ENCODE measurements at regions not wholly inside any gene's neighbourhood (a gene's known extent, or its start where the extent isn't known, plus 50 kb on each side); places are given as distances from the start of the nearest gene placed in this dataset.

GRCh38 chr1:244273262-244273844 is 178.4 kb downstream of the ADSS2 start:
- Mint-ChIP-seq H3K27ac (peak overlapping the region; percentile 38 to 85 (median 78)), H3K9me3 (peaks cover 7 to 16% (median 8%) of the 10 kb centered on the region in 7 donors), H3K4me3 (peak overlapping the region in 1 of 2 donors; percentile 15), H3K27me3 (ENCODE audit: low read depth in 3 of 3) (peaks cover 2 to 3% (median 2%) of the 10 kb centered on the region in 3 donors), H3K4me1 (peaks cover 36% of the 10 kb centered on the region), H3K36me3 (peaks cover 3 to 11% of the 10 kb centered on the region in 2 donors)
- intact Hi-C loops (cut with micrococcal nuclease), result loop anchor here (5.0 to 10.0 kb wide), 2 partner anchors 219 to 226 kb away; partner anchors contain the start of gene ZBTB18 (in 1 of the 2)
- TF ChIP-seq CTCF (IDR thresholded peaks at IDR 0.05), result peak; percentile 39
- Histone ChIP-seq H3K27ac (ENCODE audit: low read depth in 1 of 2, low read length in 2 of 2) (peak overlapping the region in 1 of 2 donors; percentile 80), H3K36me3 (replicated peaks in 1 of 2; ENCODE audit: control insufficient read depth in 1 of 2, insufficient read depth in 2 of 2, low read length in 2 of 2) (no peaks in the 10 kb centered on the region), H3K4me1 (ENCODE audit: control insufficient read depth in 1 of 2, insufficient read depth in 2 of 2, low read length in 2 of 2) (peaks cover 13 to 23% of the 10 kb centered on the region in 2 donors), H3K9ac (ENCODE audit: insufficient read depth, low read length, poor library complexity, severe bottlenecking) (no peak overlapping the region), H3K4me2 (replicated peaks; ENCODE audit: extremely low read depth, low read length, poor library complexity, severe bottlenecking) (peak overlapping the region; percentile 52), H3K27me3 (ENCODE audit: control insufficient read depth in 2 of 2, insufficient read depth in 2 of 2, low read length in 2 of 2) (no peaks in the 10 kb centered on the region), H2AFZ (ENCODE audit: insufficient read depth, low read depth, low read length, poor library complexity, severe bottlenecking) (peak overlapping the region; percentile 59), H3K4me3 (replicated peaks in 1 of 3; ENCODE audit: low read depth in 2 of 3, low read length in 3 of 3) (peak overlapping the region in 1 of 3 experiments; percentile 31), H3K9me3 (replicated peaks in 1 of 2; ENCODE audit: control insufficient read depth in 1 of 2, insufficient read depth in 1 of 2, low read length in 2 of 2) (peaks cover 10 to 11% of the 10 kb centered on the region in 2 donors), H4K20me1 (ENCODE audit: insufficient read depth, low read length) (no peaks in the 10 kb centered on the region), H3K79me2 (ENCODE audit: insufficient read depth, low read length) (no peaks in the 10 kb centered on the region)
- 60% methylated on average over 2 of the region's 8 CpGs for WGBS (ENCODE audit: insufficient coverage)
- DNase-seq, result no peak

- TF ChIP-seq CTCF (IDR thresholded peaks at IDR 0.05), result no peak
- Histone ChIP-seq H3K4me1 (ENCODE audit: control insufficient read depth in 1 of 2, insufficient read depth in 2 of 2, low read length in 2 of 2) (peaks cover 13 to 23% of the 10 kb centered on the region in 2 donors), H4K20me1 (ENCODE audit: insufficient read depth, low read length) (no peaks in the 10 kb centered on the region), H3K4me3 (replicated peaks in 1 of 3; ENCODE audit: low read depth in 2 of 3, low read length in 3 of 3) (peak overlapping the region in 1 of 3 experiments; percentile 31), H3K9me3 (replicated peaks in 1 of 2; ENCODE audit: control insufficient read depth in 1 of 2, insufficient read depth in 1 of 2, low read length in 2 of 2) (peaks cover 10 to 11% of the 10 kb centered on the region in 2 donors), H3K4me2 (replicated peaks; ENCODE audit: extremely low read depth, low read length, poor library complexity, severe bottlenecking) (peak overlapping the region; percentile 52), H3K9ac (ENCODE audit: insufficient read depth, low read length, poor library complexity, severe bottlenecking) (no peak overlapping the region), H2AFZ (ENCODE audit: insufficient read depth, low read depth, low read length, poor library complexity, severe bottlenecking) (peak overlapping the region; percentile 59), H3K79me2 (ENCODE audit: insufficient read depth, low read length) (no peaks in the 10 kb centered on the region), H3K27me3 (ENCODE audit: control insufficient read depth in 2 of 2, insufficient read depth in 2 of 2, low read length in 2 of 2) (no peaks in the 10 kb centered on the region), H3K27ac (ENCODE audit: low read depth in 1 of 2, low read length in 2 of 2) (peak overlapping the region in 1 of 2 donors; percentile 80), H3K36me3 (replicated peaks in 1 of 2; ENCODE audit: control insufficient read depth in 1 of 2, insufficient read depth in 2 of 2, low read length in 2 of 2) (no peaks in the 10 kb centered on the region)
- Mint-ChIP-seq H3K36me3 (peaks cover 3 to 14% of the 10 kb centered on the region in 2 donors), H3K27me3 (ENCODE audit: low read depth in 3 of 3) (peaks cover 2 to 3% (median 2%) of the 10 kb centered on the region in 3 donors), H3K9me3 (peaks cover 7 to 16% (median 10%) of the 10 kb centered on the region in 7 donors), H3K4me1 (peaks cover 33% of the 10 kb centered on the region), H3K27ac (peak overlapping the region; percentile 38 to 85 (median 78)), H3K4me3 (no peak overlapping the region)
- 58% methylated on average over 5 of the region's 13 CpGs for WGBS (ENCODE audit: insufficient coverage)
- intact Hi-C loops (cut with micrococcal nuclease), result loop anchor here (5.0 to 10.0 kb wide), 2 partner anchors 219 to 227 kb away; partner anchors contain the start of gene ZBTB18 (in 1 of the 2)
- peak; percentile 69 to 83 (median 78) for DNase-seq
Observed at GRCh38 chr1:244273845-244274619, 177.7 kb downstream of the ADSS2 start.

All from CD14-positive monocyte (primary cell).